GM23338 (cell line): ENCODE measurements at regions not wholly inside any gene's neighbourhood (a gene's known extent, or its start where the extent isn't known, plus 50 kb on each side); places are given as distances from the start of the nearest gene placed in this dataset.

Experiments
- ATAC-seq: fragments of 200-7000 bp; cut with Tn5 transposase; 3 replicates; pipeline ENCODE4 v1.9.1; 2020
- DNase-seq: peaks from one replicate; pipeline ENCODE4 v3.0.0-alpha.2; 2015; ENCODE audit warnings: low spot score
- H2AFZ ChIP-seq: fragments of 200-600 bp; sonication (generic); 2 replicates; pipeline ENCODE4 v1.8.0; 2016; ENCODE audit warnings: antibody characterized with exemption, mild to moderate bottlenecking, moderate library complexity
- H3F3A ChIP-seq: fragments of 200-600 bp; sonication (generic); replicated peaks from 2 replicates; pipeline ENCODE4 v1.8.0; 2017; ENCODE audit warnings: antibody characterized with exemption, mixed run types, low read depth
- H3K27ac ChIP-seq: fragments of 200-600 bp; sonication (generic); 2 replicates; pipeline ENCODE4 v1.6.1; 2016; ENCODE audit warnings: low read depth
- H3K27me3 ChIP-seq: fragments of 200-600 bp; sonication (generic); 2 replicates; pipeline ENCODE4 v1.8.0; 2016; ENCODE audit warnings: mild to moderate bottlenecking, mixed run types, moderate library complexity; ENCODE audit not compliant: insufficient read depth
- H3K36me3 ChIP-seq: fragments of 200-600 bp; sonication (generic); 2 replicates; pipeline ENCODE4 v1.8.0; 2016; ENCODE audit warnings: mild to moderate bottlenecking; ENCODE audit not compliant: insufficient read depth
- H3K4me1 ChIP-seq: fragments of 200-600 bp; sonication (generic); 2 replicates; pipeline ENCODE4 v1.8.0; 2016; ENCODE audit warnings: mild to moderate bottlenecking, moderate library complexity; ENCODE audit not compliant: insufficient read depth
- H3K4me2 ChIP-seq: fragments of 200-600 bp; sonication (generic); 2 replicates; pipeline ENCODE4 v1.7.1; 2017; ENCODE audit warnings: mixed run types
- H3K4me3 ChIP-seq: fragments of 200-600 bp; sonication (generic); 2 replicates; pipeline ENCODE4 v1.6.1; 2016; ENCODE audit warnings: mixed run types
- H3K79me2 ChIP-seq: fragments of 200-600 bp; sonication (generic); replicated peaks from 2 replicates; pipeline ENCODE4 v1.8.0; 2017; ENCODE audit warnings: mild to moderate bottlenecking; ENCODE audit not compliant: insufficient read depth
- H3K9me2 ChIP-seq: fragments of 200-600 bp; sonication (generic); 2 replicates; pipeline ENCODE4 v1.8.0; 2017; ENCODE audit not compliant: insufficient read depth
- H4K20me1 ChIP-seq: fragments of 200-600 bp; sonication (generic); replicated peaks from 2 replicates; pipeline ENCODE4 v1.8.0; 2017; ENCODE audit warnings: mild to moderate bottlenecking; ENCODE audit not compliant: insufficient read depth
- H3K27ac Mint-ChIP-seq: 2 replicates; pipeline ENCODE4 v1.8.0; 2020; ENCODE audit warnings: inconsistent platforms, mild to moderate bottlenecking, moderate library complexity, mixed read lengths
- H3K27me3 Mint-ChIP-seq: 3 replicates; pipeline ENCODE4 v1.8.0; 2022; ENCODE audit warnings: low read depth, mild to moderate bottlenecking, moderate library complexity, mixed read lengths, inconsistent platforms; ENCODE audit not compliant: insufficient read depth, poor library complexity
- H3K36me3 Mint-ChIP-seq: 3 replicates; pipeline ENCODE4 v1.8.0; 2021; ENCODE audit warnings: low read depth, mild to moderate bottlenecking, inconsistent platforms, moderate library complexity, mixed read lengths
- H3K4me1 Mint-ChIP-seq: 3 replicates; pipeline ENCODE4 v1.8.0; 2020; ENCODE audit warnings: mild to moderate bottlenecking, inconsistent platforms, mixed read lengths
- H3K4me3 Mint-ChIP-seq: 3 replicates; pipeline ENCODE4 v1.8.0; 2021; ENCODE audit warnings: moderate library complexity, mild to moderate bottlenecking, inconsistent platforms, mixed read lengths
- H3K9me3 Mint-ChIP-seq: 3 replicates; pipeline ENCODE4 v1.8.0; 2020; ENCODE audit warnings: moderate library complexity, mild to moderate bottlenecking, inconsistent platforms, mixed read lengths
- EZH2 ChIP-seq: fragments of 200-600 bp; sonication (generic); IDR thresholded peaks from one replicate; pipeline ENCODE4 v1.8.0; 2017; ENCODE audit warnings: antibody characterized with exemption, mild to moderate bottlenecking, low read depth; ENCODE audit not compliant: unreplicated experiment
- EZH2phosphoT487 ChIP-seq: fragments of 200-600 bp; sonication (generic); IDR thresholded peaks from one replicate; pipeline ENCODE4 v1.8.1; 2018; ENCODE audit warnings: antibody characterized with exemption; ENCODE audit not compliant: unreplicated experiment
- JUNB ChIP-seq: IDR thresholded peaks from one replicate; pipeline ENCODE4 v1.6.1; 2016; ENCODE audit warnings: antibody characterized with exemption; ENCODE audit not compliant: unreplicated experiment
- NANOG ChIP-seq: IDR thresholded peaks from 2 replicates; pipeline ENCODE4 v1.6.1; 2016; ENCODE audit warnings: antibody characterized with exemption, borderline replicate concordance
- POLR2AphosphoS5 ChIP-seq: IDR thresholded peaks from 2 replicates; pipeline ENCODE4 v1.6.1; 2016; ENCODE audit warnings: antibody characterized with exemption, low read depth
- STAT1 ChIP-seq: IDR thresholded peaks from one replicate; pipeline ENCODE4 v1.6.1; 2016; ENCODE audit warnings: antibody characterized with exemption; ENCODE audit not compliant: unreplicated experiment
- TF ChIP-seq, protein P1 (sequence below): fragments of 250-450 bp; sonication (Bioruptor Pico); IDR thresholded peaks from 2 replicates; pipeline ENCODE4 v1.5.0; 2020; ENCODE audit warnings: mild to moderate bottlenecking, moderate library complexity
- TF ChIP-seq, protein P2 (sequence below): IDR thresholded peaks from 2 replicates; pipeline ENCODE4 v1.6.1; 2016; ENCODE audit warnings: antibody characterized with exemption

DNA sequence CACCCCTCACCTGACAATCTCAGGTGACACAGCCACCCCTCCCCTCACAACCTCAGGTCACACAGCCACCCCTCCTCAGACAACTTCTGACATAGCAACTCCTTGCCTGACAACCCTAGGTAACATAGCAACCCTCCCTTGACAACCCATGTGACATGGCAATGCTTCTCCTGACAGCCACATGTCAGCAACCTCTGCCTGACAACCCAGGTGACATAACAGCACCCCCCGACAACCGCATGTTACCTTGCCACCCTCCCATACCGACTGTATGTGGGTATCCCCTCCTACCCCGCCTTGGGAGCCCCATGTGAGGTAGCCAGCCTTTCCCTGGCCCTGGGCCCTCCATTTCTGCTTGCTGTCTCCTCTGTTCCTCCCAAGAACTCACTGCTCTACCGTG, 77.7 kb upstream of the B3GAT1 start (continued):
- TF ChIP-seq, protein P1, sequence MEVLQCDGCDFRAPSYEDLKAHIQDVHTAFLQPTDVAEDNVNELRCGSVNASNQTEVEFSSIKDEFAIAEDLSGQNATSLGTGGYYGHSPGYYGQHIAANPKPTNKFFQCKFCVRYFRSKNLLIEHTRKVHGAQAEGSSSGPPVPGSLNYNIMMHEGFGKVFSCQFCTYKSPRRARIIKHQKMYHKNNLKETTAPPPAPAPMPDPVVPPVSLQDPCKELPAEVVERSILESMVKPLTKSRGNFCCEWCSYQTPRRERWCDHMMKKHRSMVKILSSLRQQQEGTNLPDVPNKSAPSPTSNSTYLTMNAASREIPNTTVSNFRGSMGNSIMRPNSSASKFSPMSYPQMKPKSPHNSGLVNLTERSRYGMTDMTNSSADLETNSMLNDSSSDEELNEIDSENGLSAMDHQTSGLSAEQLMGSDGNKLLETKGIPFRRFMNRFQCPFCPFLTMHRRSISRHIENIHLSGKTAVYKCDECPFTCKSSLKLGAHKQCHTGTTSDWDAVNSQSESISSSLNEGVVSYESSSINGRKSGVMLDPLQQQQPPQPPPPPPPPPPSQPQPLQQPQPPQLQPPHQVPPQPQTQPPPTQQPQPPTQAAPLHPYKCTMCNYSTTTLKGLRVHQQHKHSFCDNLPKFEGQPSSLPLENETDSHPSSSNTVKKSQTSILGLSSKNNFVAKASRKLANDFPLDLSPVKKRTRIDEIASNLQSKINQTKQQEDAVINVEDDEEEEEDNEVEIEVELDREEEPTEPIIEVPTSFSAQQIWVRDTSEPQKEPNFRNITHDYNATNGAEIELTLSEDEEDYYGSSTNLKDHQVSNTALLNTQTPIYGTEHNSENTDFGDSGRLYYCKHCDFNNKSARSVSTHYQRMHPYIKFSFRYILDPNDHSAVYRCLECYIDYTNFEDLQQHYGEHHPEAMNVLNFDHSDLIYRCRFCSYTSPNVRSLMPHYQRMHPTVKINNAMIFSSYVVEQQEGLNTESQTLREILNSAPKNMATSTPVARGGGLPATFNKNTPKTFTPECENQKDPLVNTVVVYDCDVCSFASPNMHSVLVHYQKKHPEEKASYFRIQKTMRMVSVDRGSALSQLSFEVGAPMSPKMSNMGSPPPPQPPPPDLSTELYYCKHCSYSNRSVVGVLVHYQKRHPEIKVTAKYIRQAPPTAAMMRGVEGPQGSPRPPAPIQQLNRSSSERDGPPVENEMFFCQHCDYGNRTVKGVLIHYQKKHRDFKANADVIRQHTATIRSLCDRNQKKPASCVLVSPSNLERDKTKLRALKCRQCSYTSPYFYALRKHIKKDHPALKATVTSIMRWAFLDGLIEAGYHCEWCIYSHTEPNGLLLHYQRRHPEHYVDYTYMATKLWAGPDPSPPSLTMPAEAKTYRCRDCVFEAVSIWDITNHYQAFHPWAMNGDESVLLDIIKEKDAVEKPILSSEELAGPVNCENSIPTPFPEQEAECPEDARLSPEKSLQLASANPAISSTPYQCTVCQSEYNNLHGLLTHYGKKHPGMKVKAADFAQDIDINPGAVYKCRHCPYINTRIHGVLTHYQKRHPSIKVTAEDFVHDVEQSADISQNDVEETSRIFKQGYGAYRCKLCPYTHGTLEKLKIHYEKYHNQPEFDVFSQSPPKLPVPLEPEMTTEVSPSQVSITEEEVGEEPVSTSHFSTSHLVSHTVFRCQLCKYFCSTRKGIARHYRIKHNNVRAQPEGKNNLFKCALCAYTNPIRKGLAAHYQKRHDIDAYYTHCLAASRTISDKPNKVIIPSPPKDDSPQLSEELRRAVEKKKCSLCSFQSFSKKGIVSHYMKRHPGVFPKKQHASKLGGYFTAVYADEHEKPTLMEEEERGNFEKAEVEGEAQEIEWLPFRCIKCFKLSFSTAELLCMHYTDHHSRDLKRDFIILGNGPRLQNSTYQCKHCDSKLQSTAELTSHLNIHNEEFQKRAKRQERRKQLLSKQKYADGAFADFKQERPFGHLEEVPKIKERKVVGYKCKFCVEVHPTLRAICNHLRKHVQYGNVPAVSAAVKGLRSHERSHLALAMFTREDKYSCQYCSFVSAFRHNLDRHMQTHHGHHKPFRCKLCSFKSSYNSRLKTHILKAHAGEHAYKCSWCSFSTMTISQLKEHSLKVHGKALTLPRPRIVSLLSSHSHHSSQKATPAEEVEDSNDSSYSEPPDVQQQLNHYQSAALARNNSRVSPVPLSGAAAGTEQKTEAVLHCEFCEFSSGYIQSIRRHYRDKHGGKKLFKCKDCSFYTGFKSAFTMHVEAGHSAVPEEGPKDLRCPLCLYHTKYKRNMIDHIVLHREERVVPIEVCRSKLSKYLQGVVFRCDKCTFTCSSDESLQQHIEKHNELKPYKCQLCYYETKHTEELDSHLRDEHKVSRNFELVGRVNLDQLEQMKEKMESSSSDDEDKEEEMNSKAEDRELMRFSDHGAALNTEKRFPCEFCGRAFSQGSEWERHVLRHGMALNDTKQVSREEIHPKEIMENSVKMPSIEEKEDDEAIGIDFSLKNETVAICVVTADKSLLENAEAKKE, result no peak
- TF ChIP-seq EZH2phosphoT487 (no peak), NANOG (no peak), EZH2 (no peak), POLR2AphosphoS5 (no peak)
- TF ChIP-seq, protein P2, sequence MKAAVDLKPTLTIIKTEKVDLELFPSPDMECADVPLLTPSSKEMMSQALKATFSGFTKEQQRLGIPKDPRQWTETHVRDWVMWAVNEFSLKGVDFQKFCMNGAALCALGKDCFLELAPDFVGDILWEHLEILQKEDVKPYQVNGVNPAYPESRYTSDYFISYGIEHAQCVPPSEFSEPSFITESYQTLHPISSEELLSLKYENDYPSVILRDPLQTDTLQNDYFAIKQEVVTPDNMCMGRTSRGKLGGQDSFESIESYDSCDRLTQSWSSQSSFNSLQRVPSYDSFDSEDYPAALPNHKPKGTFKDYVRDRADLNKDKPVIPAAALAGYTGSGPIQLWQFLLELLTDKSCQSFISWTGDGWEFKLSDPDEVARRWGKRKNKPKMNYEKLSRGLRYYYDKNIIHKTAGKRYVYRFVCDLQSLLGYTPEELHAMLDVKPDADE, result no peak

DNA sequence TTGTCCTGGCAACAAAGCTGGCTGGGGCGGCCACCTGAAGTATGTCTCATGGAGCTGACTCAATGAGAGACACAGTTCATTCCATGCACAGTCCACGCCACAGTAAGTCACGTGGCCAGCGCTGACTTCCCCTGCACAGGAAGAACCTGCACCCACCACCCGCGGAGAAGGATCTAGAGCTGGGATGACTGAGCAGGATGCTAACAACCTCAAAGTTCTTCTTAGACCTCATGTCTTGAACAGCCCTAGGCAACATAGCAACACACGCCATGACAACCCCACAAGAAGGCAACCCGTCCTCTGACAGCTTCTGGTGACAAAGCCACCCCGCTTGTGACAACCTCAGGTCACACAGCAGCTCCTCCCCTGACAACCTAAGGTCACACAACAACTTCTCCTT, 76.9 kb upstream of the B3GAT1 start:
- no peaks in the 10 kb centered on the region for H3F3A ChIP-seq
- no peaks in the 10 kb centered on the region for H3K4me1 ChIP-seq
- peaks cover 5% of the 10 kb centered on the region; the same call in 1 of the 2 replicates for H3K9me2 ChIP-seq
- Mint-ChIP-seq H3K36me3 (no peaks in the 10 kb centered on the region), H3K27me3 (peaks cover 2% of the 10 kb centered on the region), H3K9me3 (peaks cover 9% of the 10 kb centered on the region; the same call in 1 of the 3 replicates), H3K4me3 (no peak overlapping the region), H3K4me1 (no peaks in the 10 kb centered on the region; the same call in 2 of the 3 replicates), H3K27ac (no peak overlapping the region)
- DNase-seq, result no peak
- no peaks in the 10 kb centered on the region for H3K27me3 ChIP-seq
- H3K4me3 ChIP-seq, result no peak overlapping the region
- no peak overlapping the region for H3K4me2 ChIP-seq
- H2AFZ ChIP-seq, result no peak overlapping the region
- no peaks in the 10 kb centered on the region for H3K36me3 ChIP-seq
- H4K20me1 ChIP-seq, result no peaks in the 10 kb centered on the region
- no peak overlapping the region for H3K27ac ChIP-seq
- no peak for ATAC-seq
- no peaks in the 10 kb centered on the region for H3K79me2 ChIP-seq
- TF ChIP-seq, protein P1, result no peak
- TF ChIP-seq, protein P2, result no peak
- TF ChIP-seq EZH2phosphoT487 (no peak), JUNB (no peak), STAT1 (no peak)
